ENCODE measurements at regions not wholly inside any gene's neighbourhood (a gene's known extent, or its start where the extent isn't known, plus 50 kb on each side); places are given as distances from the start of the nearest gene placed in this dataset.

DNA sequence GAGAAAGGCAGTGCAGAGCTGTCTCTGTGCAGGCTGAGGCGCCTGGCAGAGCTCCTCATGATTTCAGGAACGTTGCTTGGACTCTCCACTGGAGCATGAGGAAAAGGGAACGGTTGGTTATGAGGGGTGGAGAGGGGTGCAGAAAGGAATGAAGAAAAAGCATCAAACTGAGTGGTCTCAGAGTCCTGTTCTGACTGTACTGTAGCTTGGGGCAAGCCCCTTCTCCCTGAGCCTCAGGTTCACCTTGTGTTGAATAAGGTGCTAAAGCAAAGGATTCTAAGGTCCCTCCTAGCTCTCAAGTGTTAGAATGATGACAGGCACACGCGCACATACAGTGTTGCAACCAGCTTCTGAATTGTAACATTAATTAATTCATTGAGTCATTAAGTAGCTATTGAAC, 125.2 kb upstream of the PARP11 start:
- no peak for DNase-seq (ENCODE audit: extremely low read depth, insufficient read length)
- H3K4me3 ChIP-seq (replicated peaks; ENCODE audit: low read depth, low read length), result no peak overlapping the region
- H3K27me3 ChIP-seq (replicated peaks; ENCODE audit: control insufficient read depth, insufficient read depth, low read length), result no peaks in the 10 kb centered on the region
- TF ChIP-seq, protein P1, sequence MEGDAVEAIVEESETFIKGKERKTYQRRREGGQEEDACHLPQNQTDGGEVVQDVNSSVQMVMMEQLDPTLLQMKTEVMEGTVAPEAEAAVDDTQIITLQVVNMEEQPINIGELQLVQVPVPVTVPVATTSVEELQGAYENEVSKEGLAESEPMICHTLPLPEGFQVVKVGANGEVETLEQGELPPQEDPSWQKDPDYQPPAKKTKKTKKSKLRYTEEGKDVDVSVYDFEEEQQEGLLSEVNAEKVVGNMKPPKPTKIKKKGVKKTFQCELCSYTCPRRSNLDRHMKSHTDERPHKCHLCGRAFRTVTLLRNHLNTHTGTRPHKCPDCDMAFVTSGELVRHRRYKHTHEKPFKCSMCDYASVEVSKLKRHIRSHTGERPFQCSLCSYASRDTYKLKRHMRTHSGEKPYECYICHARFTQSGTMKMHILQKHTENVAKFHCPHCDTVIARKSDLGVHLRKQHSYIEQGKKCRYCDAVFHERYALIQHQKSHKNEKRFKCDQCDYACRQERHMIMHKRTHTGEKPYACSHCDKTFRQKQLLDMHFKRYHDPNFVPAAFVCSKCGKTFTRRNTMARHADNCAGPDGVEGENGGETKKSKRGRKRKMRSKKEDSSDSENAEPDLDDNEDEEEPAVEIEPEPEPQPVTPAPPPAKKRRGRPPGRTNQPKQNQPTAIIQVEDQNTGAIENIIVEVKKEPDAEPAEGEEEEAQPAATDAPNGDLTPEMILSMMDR (IDR thresholded peaks at IDR 0.05; ENCODE audit: insufficient read depth, low read length, poor library complexity, severe bottlenecking), result no peak
- H3K36me3 ChIP-seq (ENCODE audit: control insufficient read depth, insufficient read depth, low read length), result no peaks in the 10 kb centered on the region

DNA sequence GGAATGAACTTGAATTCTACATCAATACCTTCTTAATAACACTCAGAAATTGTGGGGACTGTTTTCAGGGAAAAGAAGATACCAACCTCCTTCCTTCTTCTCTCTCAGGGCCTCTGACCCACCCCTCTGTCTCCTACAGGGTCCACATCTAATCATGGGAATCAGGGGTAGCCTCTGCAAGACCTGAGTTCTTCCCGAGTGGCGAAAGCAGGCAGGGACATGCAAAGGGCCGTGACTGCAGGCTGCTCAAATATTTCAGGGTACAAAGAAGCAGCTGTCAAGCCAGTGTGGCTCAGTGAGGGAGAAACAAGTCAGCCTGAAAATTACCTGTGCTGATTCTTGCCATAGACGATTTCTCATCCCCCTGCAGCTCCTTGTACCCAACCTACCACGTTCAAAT, 123.1 kb upstream of the PARP11 start:
- no peak for DNase-seq (ENCODE audit: extremely low read depth, insufficient read length)
- Histone ChIP-seq H3K36me3 (ENCODE audit: control insufficient read depth, insufficient read depth, low read length) (no peaks in the 10 kb centered on the region), H3K27me3 (replicated peaks; ENCODE audit: control insufficient read depth, insufficient read depth, low read length) (no peaks in the 10 kb centered on the region; the same call in 1 of the 2 replicates), H3K4me3 (replicated peaks; ENCODE audit: low read depth, low read length) (no peak overlapping the region)
- TF ChIP-seq, protein P1 (IDR thresholded peaks at IDR 0.05; ENCODE audit: insufficient read depth, low read length, poor library complexity, severe bottlenecking), result no peak

DNA sequence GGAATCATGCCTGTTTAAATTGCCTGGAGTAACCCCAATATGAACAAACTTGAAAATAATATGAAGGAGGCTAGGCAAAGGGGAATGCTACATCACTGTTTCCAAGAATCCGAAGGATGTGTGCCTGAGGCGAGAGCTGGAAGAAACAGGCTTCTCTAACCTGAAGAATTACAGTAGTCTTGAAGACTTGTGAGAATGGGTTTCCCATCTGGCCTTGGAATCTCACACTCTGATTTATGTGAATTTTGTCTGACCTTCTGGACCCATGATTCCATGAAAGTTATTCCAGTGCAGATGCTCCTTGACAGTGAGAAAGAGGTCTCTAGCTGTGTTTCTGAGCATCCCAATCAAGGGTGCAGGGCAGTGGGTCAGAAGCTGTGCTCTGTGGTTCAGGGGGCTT, 122.1 kb upstream of the PARP11 start:
- TF ChIP-seq, protein P1 (IDR thresholded peaks at IDR 0.05; ENCODE audit: insufficient read depth, low read length, poor library complexity, severe bottlenecking), result no peak
- Histone ChIP-seq H3K27me3 (replicated peaks; ENCODE audit: control insufficient read depth, insufficient read depth, low read length) (no peaks in the 10 kb centered on the region; the same call in none of the 2 replicates), H3K36me3 (ENCODE audit: control insufficient read depth, insufficient read depth, low read length) (no peaks in the 10 kb centered on the region), H3K4me3 (replicated peaks; ENCODE audit: low read depth, low read length) (no peak overlapping the region)
- DNase-seq (ENCODE audit: extremely low read depth, insufficient read length), result no peak

DNA sequence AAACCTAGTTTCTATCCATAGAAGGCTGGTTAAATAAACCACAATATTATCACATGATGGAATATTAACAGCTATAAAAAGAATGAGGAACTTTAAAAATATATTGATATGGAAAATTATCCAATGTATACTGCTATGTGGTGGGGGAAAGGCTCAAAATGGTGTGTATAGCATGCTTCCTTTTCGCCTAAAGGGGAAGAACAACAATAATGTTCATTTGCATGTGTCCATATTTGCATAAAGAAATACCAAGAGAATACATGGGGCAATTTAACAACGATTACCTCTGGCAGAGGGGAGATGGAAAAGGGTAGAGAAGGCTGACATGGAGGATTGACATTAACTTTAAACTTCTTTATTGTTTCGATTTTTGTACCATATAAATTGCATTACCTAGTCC, 121.3 kb upstream of the PARP11 start:
- Histone ChIP-seq H3K27me3 (replicated peaks; ENCODE audit: control insufficient read depth, insufficient read depth, low read length) (no peaks in the 10 kb centered on the region; the same call in none of the 2 replicates), H3K36me3 (ENCODE audit: control insufficient read depth, insufficient read depth, low read length) (no peaks in the 10 kb centered on the region), H3K4me3 (replicated peaks; ENCODE audit: low read depth, low read length) (no peak overlapping the region)
- no peak for DNase-seq (ENCODE audit: extremely low read depth, insufficient read length)
- TF ChIP-seq, protein P1 (IDR thresholded peaks at IDR 0.05; ENCODE audit: insufficient read depth, low read length, poor library complexity, severe bottlenecking), result no peak

DNA sequence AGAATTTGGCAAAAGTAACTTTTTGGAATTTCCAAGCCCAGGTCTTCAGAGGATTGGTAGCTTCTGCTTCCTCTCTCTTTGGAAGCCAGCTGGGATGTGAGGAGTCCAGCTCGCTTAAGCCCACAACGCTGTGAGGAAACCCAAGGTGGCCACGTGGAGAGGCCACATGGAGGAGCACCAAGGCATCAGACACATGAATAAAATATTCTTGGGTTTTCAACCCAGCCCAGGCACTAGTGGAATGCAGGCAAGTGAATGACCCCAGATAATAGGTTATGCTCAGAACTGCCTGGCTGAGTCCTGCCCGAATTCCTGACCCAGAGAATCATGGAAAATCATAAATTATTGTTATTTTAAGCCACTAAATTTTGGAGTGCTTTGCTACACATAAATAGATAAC, 119.7 kb upstream of the PARP11 start:
- H3K27me3 ChIP-seq (replicated peaks; ENCODE audit: control insufficient read depth, insufficient read depth, low read length), result no peaks in the 10 kb centered on the region; the same call in none of the 2 replicates
- TF ChIP-seq, protein P1 (IDR thresholded peaks at IDR 0.05; ENCODE audit: insufficient read depth, low read length, poor library complexity, severe bottlenecking), result no peak
- H3K4me3 ChIP-seq (replicated peaks; ENCODE audit: low read depth, low read length), result no peak overlapping the region
- DNase-seq (ENCODE audit: extremely low read depth, insufficient read length), result no peak
- no peaks in the 10 kb centered on the region for H3K36me3 ChIP-seq (ENCODE audit: control insufficient read depth, insufficient read depth, low read length)

All from GM06990 (cell line).